Panc1 (cell line): ENCODE measurements at regions not wholly inside any gene's neighbourhood (a gene's known extent, or its start where the extent isn't known, plus 50 kb on each side); places are given as distances from the start of the nearest gene placed in this dataset.
A peak's percentile ranks its signal among the peaks of the same experiment; 100 is the strongest.
"Not testable (repeated sequence)": the region's sequence is repeated elsewhere in the genome, so short reads cannot be mapped to it uniquely, and the experiment has no call there.

Experiments used
- ATAC-seq: fragments of 200-7000 bp; cut with Tn5 transposase; 2 replicates; pipeline ENCODE4 v1.9.1; 2020; ENCODE audit warnings: mild to moderate bottlenecking, moderate library complexity
- BruUV-seq: library from RNA; stranded (reverse); fragments of 400-500 nt; replicated peaks from 2 replicates; lab custom pipeline; 2021; lab: Mats Ljungman, UMichigan
- CTCF ChIA-PET: fragments of 300-600 bp; sonication (Branson Sonifier 250); formaldehyde crosslinking; loops from one replicate; lab custom pipeline; 2022; ENCODE audit warnings: antibody characterized with exemption; lab: Charles Lee
- POLR2A ChIA-PET: fragments of 300-600 bp; sonication (Branson Sonifier 250); formaldehyde crosslinking; loops from one replicate; lab custom pipeline; 2022; ENCODE audit warnings: antibody characterized with exemption; lab: Charles Lee
- DNase-seq: peaks from one replicate; pipeline ENCODE4 v3.0.0-alpha.2; 2010; ENCODE audit warnings: low read depth, low spot score
- H3K27ac ChIP-seq: 2 replicates; pipeline ENCODE4 v1.5.1; 2011; ENCODE audit warnings: mild to moderate bottlenecking, low read length, inconsistent platforms
- H3K27me3 ChIP-seq: fragments of 200-500 bp; sonication (Bioruptor generic); 2 replicates; pipeline ENCODE4 v1.6.0; 2014; ENCODE audit warnings: low read length, inconsistent platforms; ENCODE audit not compliant: control insufficient read depth, insufficient read depth
- H3K36me3 ChIP-seq: fragments of 200-500 bp; sonication (Bioruptor generic); 2 replicates; pipeline ENCODE4 v1.5.1; 2014; ENCODE audit warnings: inconsistent platforms, mild to moderate bottlenecking, low read length, moderate library complexity; ENCODE audit not compliant: control insufficient read depth, insufficient read depth
- H3K4me1 ChIP-seq: 2 replicates; pipeline ENCODE4 v1.5.1; 2011; ENCODE audit warnings: inconsistent platforms, mild to moderate bottlenecking, low read length, moderate library complexity; ENCODE audit not compliant: control insufficient read depth, insufficient read depth
- H3K4me3 ChIP-seq, 2 experiments: 2 replicates each; pipeline ENCODE4 v1.5.1; 2011 to 2012; ENCODE audit warnings: low read depth in 2 of 2, low read length in 2 of 2, mild to moderate bottlenecking in 2 of 2, inconsistent platforms in 1 of 2, moderate library complexity in 1 of 2
- H3K9me3 ChIP-seq: fragments of 200-500 bp; sonication (Bioruptor generic); 2 replicates; pipeline ENCODE4 v1.5.1; 2014; ENCODE audit warnings: low read depth, mild to moderate bottlenecking, inconsistent platforms, low read length, moderate library complexity; ENCODE audit not compliant: control insufficient read depth, insufficient read depth
- CTCF ChIP-seq: fragments of 450-650 bp; IDR thresholded peaks from 2 replicates; pipeline ENCODE4 v1.5.1; 2017; ENCODE audit warnings: mild to moderate bottlenecking
- POLR2AphosphoS5 ChIP-seq: IDR thresholded peaks from 2 replicates; pipeline ENCODE4 v1.6.1; 2012; ENCODE audit warnings: mild to moderate bottlenecking, low read depth, low read length, moderate library complexity
- SIN3A ChIP-seq: IDR thresholded peaks from 2 replicates; pipeline ENCODE4 v1.6.1; 2012; ENCODE audit warnings: low read depth, mild to moderate bottlenecking, low read length, moderate library complexity, borderline replicate concordance; ENCODE audit not compliant: insufficient read depth
- TCF7L2 ChIP-seq: IDR thresholded peaks from 2 replicates; pipeline ENCODE4 v1.6.1; 2011; ENCODE audit warnings: mild to moderate bottlenecking, low read depth, low read length, inconsistent platforms
- in situ Hi-C: cut with HindIII; loops from 2 replicates; pipeline ENCODE4 v1.10.0; 2016; ENCODE audit warnings: low sequenced_read_pairs, low pct_unique_long_range_greater_than_20kb
- intact Hi-C: fragments of 100-400 bp; cut with micrococcal nuclease; formaldehyde crosslinking; loops from one replicate; pipeline ENCODE4 v1.10.0; 2022; ENCODE audit not compliant: unreplicated experiment
- TF ChIP-seq, protein P1 (sequence below), 2 experiments: IDR thresholded peaks; 2 replicates each; pipeline ENCODE4 v1.6.1; 2011 to 2012; ENCODE audit warnings: low read depth in 2 of 2, control low read depth in 1 of 2, low read length in 1 of 2, mild to moderate bottlenecking in 1 of 2, moderate library complexity in 1 of 2; ENCODE audit not compliant: insufficient read depth in 1 of 2

- POLR2A ChIA-PET: interaction anchor here (0.6 kb wide), 1 partner anchor 185 kb away, joined by 11 read pairs; the partner anchor contains the start of gene BRCA1
- H3K4me1 ChIP-seq: no peaks in the 10 kb centered on the region
- no peaks in the 10 kb centered on the region for H3K9me3 ChIP-seq
- TF ChIP-seq TCF7L2 (no peak), CTCF (no peak), POLR2AphosphoS5 (no peak), SIN3A (no peak)
- TF ChIP-seq, protein P1, sequence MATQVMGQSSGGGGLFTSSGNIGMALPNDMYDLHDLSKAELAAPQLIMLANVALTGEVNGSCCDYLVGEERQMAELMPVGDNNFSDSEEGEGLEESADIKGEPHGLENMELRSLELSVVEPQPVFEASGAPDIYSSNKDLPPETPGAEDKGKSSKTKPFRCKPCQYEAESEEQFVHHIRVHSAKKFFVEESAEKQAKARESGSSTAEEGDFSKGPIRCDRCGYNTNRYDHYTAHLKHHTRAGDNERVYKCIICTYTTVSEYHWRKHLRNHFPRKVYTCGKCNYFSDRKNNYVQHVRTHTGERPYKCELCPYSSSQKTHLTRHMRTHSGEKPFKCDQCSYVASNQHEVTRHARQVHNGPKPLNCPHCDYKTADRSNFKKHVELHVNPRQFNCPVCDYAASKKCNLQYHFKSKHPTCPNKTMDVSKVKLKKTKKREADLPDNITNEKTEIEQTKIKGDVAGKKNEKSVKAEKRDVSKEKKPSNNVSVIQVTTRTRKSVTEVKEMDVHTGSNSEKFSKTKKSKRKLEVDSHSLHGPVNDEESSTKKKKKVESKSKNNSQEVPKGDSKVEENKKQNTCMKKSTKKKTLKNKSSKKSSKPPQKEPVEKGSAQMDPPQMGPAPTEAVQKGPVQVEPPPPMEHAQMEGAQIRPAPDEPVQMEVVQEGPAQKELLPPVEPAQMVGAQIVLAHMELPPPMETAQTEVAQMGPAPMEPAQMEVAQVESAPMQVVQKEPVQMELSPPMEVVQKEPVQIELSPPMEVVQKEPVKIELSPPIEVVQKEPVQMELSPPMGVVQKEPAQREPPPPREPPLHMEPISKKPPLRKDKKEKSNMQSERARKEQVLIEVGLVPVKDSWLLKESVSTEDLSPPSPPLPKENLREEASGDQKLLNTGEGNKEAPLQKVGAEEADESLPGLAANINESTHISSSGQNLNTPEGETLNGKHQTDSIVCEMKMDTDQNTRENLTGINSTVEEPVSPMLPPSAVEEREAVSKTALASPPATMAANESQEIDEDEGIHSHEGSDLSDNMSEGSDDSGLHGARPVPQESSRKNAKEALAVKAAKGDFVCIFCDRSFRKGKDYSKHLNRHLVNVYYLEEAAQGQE (IDR thresholded peaks at IDR 0.05; ENCODE audit: insufficient read depth in 1 of 2, low read depth in 2 of 2, low read length in 1 of 2): no peak
- ATAC-seq (no peak), DNase-seq (no peak)
- in situ Hi-C loops: no loop called here
- no TSS peak for BruUV-seq
- CTCF ChIA-PET: interaction anchor here (0.6 to 0.7 kb wide), 3 partner anchors 97 to 131 kb away, joined by 3 to 5 read pairs (median 4); no protein-coding TSS in a partner anchor
- intact Hi-C loops: no loop called here
- H3K27me3 ChIP-seq: no peaks in the 10 kb centered on the region
- no peak overlapping the region for H3K4me3 ChIP-seq
- no peaks in the 10 kb centered on the region for H3K36me3 ChIP-seq
- H3K27ac ChIP-seq: no peak overlapping the region
Measured at GRCh38 chr17:43309505-43310332, 75.9 kb upstream of the RNU2-1 start.

DNA sequence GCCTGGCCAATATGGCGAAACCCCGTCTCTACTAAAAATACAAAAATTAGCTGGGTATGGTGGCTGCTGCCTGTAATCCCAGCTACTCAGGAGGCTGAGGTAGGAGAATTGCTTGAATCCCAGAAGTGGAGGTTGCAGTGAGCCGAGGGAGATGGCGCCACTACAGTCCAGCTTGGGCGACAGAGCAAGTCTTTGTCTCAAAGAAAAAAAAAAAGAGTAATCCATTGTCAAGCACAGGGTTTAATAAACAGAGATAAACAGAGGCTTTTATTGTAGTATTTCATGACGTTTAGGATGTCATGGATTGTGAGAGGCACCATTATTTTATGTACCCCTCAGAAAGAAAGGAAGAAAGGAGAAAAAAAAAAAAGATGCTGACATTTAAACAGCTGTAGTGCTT, 75.2 kb upstream of the RNU2-1 start:
- H3K36me3 ChIP-seq: no peaks in the 10 kb centered on the region
- no peak overlapping the region for H3K4me3 ChIP-seq
- ChIA-PET POLR2A (interaction anchor here (0.6 kb wide), 1 partner anchor 184 kb away, joined by 11 read pairs; the partner anchor contains the start of gene BRCA1), CTCF (interaction anchor here (0.6 kb wide), 1 partner anchor 130 kb away, joined by 5 read pairs; no protein-coding TSS in a partner anchor)
- intact Hi-C loops: no loop called here
- no peak for TF ChIP-seq POLR2AphosphoS5
- DNase-seq (no peak), ATAC-seq (no peak)
- no peaks in the 10 kb centered on the region for H3K27me3 ChIP-seq
- no peaks in the 10 kb centered on the region for H3K9me3 ChIP-seq
- no peaks in the 10 kb centered on the region for H3K4me1 ChIP-seq
- in situ Hi-C loops: no loop called here
- H3K27ac ChIP-seq: no peak overlapping the region
- no TSS peak for BruUV-seq

DNA sequence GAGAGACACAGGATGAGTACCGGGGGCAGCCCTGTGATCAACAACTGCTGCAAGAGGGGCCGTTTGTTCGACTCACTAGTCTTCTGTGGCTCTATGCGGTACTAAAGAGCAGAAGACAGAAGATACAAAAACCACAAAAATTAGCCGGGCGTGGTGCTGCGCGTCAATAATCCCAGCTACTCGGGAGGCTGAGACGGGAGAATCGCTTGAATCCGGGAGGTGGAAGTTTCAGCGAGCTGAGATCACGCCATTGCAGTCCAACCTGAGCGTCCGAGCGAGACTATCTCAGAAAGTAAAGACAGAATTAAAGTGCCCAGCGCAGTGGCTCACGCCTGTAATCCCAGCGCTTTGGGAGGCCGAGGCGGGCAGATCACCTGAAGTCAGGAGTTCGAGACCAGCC, 71.0 kb upstream of the RNU2-1 start:
- in situ Hi-C loops, BruUV-seq, H3K27me3 ChIP-seq, intact Hi-C loops, POLR2A ChIA-PET, H3K4me3 ChIP-seq, H3K9me3 ChIP-seq, H3K27ac ChIP-seq, DNase-seq, H3K4me1 ChIP-seq, CTCF ChIA-PET, H3K36me3 ChIP-seq, ATAC-seq: not testable (repeated sequence)

GRCh38 chr17:43303049-43303448, 69.3 kb upstream of the RNU2-1 start:
- peak; percentile 52; the same call in 1 of the 2 replicates for ATAC-seq
- H3K4me3 ChIP-seq, intact Hi-C loops, DNase-seq, BruUV-seq, H3K27ac ChIP-seq, H3K27me3 ChIP-seq, CTCF ChIA-PET, H3K36me3 ChIP-seq, POLR2A ChIA-PET, H3K9me3 ChIP-seq, H3K4me1 ChIP-seq, in situ Hi-C loops: not testable (repeated sequence)

- CTCF ChIA-PET, in situ Hi-C loops, ATAC-seq, intact Hi-C loops, H3K4me1 ChIP-seq, H3K4me3 ChIP-seq, H3K36me3 ChIP-seq, DNase-seq, H3K27me3 ChIP-seq, H3K27ac ChIP-seq, POLR2A ChIA-PET, H3K9me3 ChIP-seq: not testable (repeated sequence)
- TSS peak; percentile 99 for BruUV-seq
Measured at GRCh38 chr17:43299300-43300076, 65.7 kb upstream of the RNU2-1 start.
